ENCODE measurements at regions not wholly inside any gene's neighbourhood (a gene's known extent, or its start where the extent isn't known, plus 50 kb on each side); places are given as distances from the start of the nearest gene placed in this dataset.

DNA sequence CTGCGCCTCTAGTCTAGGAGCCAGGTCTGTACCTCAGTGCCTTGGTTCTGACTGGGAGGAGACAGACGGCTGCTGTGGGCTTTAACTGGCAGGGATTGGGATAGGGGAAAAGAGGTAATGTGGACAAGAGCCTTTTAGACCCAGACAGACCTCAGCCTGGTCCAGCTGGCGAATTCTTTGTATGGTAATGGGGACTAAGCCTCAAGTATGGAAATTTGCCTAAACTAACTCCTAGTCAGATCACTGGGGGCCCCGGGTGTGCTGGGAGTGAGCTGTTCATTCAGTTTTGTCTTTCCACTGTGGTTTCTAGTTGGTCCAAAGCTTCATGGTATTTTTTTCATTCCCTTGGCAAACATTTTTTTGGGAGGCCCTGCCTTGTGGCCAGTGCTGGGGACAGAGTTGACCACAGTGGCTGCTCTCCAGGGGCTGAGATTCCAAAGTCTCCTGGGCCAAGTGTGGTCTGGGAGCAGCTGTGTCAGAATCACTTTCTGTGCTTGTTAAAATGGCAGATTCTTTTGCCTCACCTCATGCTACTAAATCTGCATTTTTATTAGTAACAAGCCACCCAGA, 261.4 kb upstream of the C2CD4B start:
- H3K4me3 ChIP-seq (ENCODE audit: low read length) = no peak overlapping the region
- DNase-seq (ENCODE audit: low read depth, low spot score) = no peak

DNA sequence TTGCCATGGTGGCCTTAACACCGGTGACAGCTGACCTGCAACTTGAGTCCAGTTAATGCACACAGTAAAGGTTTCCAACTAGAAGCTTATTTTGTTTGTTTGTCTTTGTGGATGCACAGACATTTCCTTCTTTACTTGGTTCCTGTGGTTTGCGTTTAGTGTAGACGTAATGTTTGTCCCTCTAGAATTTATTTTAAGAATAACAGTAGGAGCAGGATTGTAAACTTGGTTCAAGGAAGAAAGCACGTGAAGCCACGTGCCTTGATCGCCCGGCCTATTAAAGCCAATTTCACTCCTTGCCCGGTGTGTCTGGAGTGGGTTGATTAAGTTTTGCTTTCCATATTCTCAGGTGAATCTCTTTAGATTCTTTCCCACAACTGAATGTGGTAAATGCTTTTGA, 263.2 kb upstream of the C2CD4B start:
- DNase-seq (ENCODE audit: low read depth, low spot score) = no peak

DNA sequence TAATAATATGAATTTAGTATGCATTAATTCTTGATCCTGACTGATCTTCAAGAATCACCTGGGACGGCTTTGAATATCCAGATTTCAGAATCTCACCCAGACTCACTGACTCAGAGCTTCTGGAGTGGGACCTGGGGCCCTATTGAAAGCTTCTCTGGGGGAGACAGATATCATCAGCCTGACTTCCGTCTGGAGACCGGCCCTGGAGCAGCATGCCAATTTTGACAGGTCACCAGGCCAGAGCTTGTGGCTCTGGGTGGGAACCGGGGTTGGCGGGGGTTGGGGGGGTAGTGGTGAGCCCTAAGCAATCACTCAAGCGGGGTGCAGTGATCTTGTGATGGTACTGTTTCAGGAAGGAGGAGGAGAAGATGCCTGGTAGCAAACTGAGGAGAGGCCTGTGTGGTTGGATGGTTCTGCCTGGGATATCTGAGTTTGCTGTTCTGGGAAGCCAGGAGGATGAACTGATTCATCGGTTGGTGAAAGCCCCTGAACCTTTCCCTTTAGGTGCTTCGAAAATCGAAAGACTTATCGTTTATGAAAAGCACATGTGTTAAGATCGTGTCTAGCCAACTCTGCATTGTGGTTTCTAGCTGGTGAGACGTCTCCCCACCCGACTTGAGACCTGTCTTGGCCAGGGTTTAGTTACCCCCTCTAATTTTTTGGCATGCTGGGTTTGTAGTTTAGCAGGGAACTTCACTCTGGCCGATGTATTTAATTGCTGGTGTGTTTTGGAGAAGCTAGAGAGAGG, 263.9 kb upstream of the C2CD4B start:
- no peak overlapping the region for H3K4me3 ChIP-seq (ENCODE audit: low read length)
- DNase-seq (ENCODE audit: low read depth, low spot score) = no peak

More for the DNA sequence above, 263.2 kb upstream of the C2CD4B start:
- H3K4me3 ChIP-seq (ENCODE audit: low read length) = no peak overlapping the region

DNA sequence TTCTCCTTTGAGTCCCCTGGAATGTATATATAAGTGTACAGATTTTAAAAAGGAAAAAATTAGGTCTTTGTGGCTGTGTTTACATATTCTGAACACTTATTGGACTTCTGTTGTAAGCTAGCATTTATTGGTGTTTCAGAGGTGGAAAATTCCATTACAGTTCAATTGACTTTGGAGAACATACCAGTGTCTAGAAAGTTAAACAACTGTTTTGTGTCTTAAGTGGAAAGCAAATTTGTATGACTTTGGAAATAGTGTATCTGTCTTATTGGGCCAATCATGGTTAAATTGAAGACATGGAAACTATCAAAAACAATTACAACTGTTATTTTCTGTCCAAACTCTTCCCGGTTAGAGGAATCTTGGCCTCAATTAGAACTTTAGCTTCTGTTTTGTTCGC, 265.0 kb upstream of the C2CD4B start:
- H3K4me3 ChIP-seq (ENCODE audit: low read length) = no peak overlapping the region
- DNase-seq (ENCODE audit: low read depth, low spot score) = no peak

GRCh38 chr15:62430552-62430951, 265.5 kb upstream of the C2CD4B start:
- DNase-seq (ENCODE audit: low read depth, low spot score) = no peak
- H3K4me3 ChIP-seq (ENCODE audit: low read length) = no peak overlapping the region

GRCh38 chr15:62431008-62431797, 266.1 kb upstream of the C2CD4B start:
- H3K4me3 ChIP-seq (ENCODE audit: low read length) = no peak overlapping the region
- no peak for DNase-seq (ENCODE audit: low read depth, low spot score)

- H3K4me3 ChIP-seq (ENCODE audit: low read length) = no peak overlapping the region
- DNase-seq (ENCODE audit: low read depth, low spot score) = no peak
These were observed 266.7 kb upstream of the C2CD4B start for GRCh38 chr15:62431817-62432216.

- H3K4me3 ChIP-seq (ENCODE audit: low read length) = no peak overlapping the region
- no peak for DNase-seq (ENCODE audit: low read depth, low spot score)
These were observed 267.8 kb upstream of the C2CD4B start for GRCh38 chr15:62432702-62433398.

- H3K4me3 ChIP-seq (ENCODE audit: low read length) = no peak overlapping the region
- no peak for DNase-seq (ENCODE audit: low read depth, low spot score)
These were observed 271.1 kb upstream of the C2CD4B start for GRCh38 chr15:62436235-62436634.

DNA sequence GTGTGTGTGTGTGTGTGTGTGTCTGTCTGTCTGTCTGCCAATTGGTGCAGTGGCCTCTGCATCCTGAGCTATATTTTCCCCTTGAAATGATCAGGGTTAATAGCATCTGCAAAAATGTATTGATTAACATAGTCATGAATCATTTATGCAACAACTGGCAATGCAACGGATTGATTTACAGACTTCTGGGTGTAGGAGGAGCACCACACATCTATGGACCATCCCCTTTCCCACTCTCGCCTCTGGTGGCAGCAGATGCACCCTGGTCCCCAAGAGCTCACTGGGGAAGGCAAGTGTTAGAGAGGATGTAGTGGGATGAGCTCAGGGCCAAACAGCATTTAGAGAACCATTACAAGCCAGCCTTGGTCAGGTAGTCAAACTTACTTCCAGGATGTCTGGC, 272.7 kb upstream of the C2CD4B start:
- H3K4me3 ChIP-seq (ENCODE audit: low read length) = no peak overlapping the region
- no peak for DNase-seq (ENCODE audit: low read depth, low spot score)

GRCh38 chr15:62439543-62440016, 274.5 kb upstream of the C2CD4B start:
- H3K4me3 ChIP-seq (ENCODE audit: low read length) = no peak overlapping the region
- no peak for DNase-seq (ENCODE audit: low read depth, low spot score)

GRCh38 chr15:62440362-62441105, 275.4 kb upstream of the C2CD4B start:
- no peak overlapping the region for H3K4me3 ChIP-seq (ENCODE audit: low read length)
- DNase-seq (ENCODE audit: low read depth, low spot score) = no peak

- H3K4me3 ChIP-seq (ENCODE audit: low read length) = no peak overlapping the region
- no peak for DNase-seq (ENCODE audit: low read depth, low spot score)
These were observed 279.3 kb upstream of the C2CD4B start for GRCh38 chr15:62444104-62445022.

DNA sequence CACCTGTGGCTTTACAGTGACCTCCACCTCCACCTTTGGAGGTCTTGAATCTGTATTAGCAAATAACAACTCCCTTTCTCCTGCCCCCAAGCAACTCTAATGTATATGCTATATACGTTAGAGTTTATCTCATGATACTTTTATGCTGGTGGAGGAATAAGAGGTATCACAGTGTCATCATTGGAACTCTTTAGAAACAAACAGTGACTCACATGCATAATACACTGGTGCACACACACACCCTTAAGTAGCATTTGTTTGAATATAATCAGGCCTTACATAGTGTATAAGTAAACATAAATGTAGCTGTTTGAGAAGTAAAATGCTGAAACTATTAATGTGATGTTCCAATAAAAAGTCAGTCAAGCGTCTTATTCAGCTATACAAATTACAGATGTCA, 280.2 kb upstream of the C2CD4B start:
- DNase-seq (ENCODE audit: low read depth, low spot score) = no peak
- no peak overlapping the region for H3K4me3 ChIP-seq (ENCODE audit: low read length)

- no peak overlapping the region for H3K4me3 ChIP-seq (ENCODE audit: low read length)
- no peak for DNase-seq (ENCODE audit: low read depth, low spot score)
These were observed 281.9 kb upstream of the C2CD4B start for GRCh38 chr15:62446984-62447383.

- H3K4me3 ChIP-seq (ENCODE audit: low read length) = no peak overlapping the region
- DNase-seq (ENCODE audit: low read depth, low spot score) = no peak
These were observed 282.7 kb upstream of the C2CD4B start for GRCh38 chr15:62447742-62448141.

DNA sequence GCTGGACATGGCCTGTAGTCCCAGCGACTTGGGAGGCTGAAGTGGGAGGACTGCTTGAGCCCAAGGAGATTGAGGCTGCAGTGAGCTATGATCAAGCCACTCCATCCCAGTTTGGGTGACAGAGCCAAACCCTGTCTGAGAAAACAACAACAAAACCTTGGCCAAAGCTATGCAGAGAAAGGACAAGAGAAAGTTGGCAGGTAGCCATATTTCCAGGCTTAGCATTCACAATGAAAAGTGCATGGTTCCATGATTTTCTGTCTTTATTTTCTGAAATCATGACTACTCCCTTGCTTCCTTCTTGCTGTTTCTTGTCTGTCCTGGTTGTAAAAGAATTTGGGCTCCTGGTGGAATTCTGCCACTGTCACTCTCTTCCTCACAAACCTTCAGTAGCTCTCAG, 284.6 kb upstream of the C2CD4B start:
- no peak overlapping the region for H3K4me3 ChIP-seq (ENCODE audit: low read length)
- no peak for DNase-seq (ENCODE audit: low read depth, low spot score)

DNA sequence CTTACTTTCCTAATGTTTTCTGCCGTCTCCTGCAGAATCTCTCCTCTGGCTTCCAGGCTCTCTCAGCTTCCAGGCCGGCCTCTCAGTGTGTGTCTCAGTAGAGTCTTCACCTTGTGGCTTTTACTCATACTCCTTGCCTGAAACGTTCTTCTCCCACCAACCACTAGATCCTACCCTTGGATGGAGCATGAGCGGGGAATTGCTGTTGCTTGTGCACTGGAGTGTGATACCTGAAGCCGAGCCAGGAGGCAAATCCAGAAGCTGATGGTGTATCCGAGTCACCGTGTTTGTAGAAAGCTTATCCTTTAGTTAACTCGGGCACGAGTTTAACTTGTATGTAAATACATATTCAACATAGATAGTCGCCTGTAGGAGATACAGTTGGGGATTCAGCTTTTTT, 285.0 kb upstream of the C2CD4B start:
- DNase-seq (ENCODE audit: low read depth, low spot score) = no peak
- H3K4me3 ChIP-seq (ENCODE audit: low read length) = no peak overlapping the region
